Jurkat, Clone E6-1 (cell line): ENCODE measurements at regions not wholly inside any gene's neighbourhood (a gene's known extent, or its start where the extent isn't known, plus 50 kb on each side); places are given as distances from the start of the nearest gene placed in this dataset.

Source experiments
- DNase-seq: peaks from one replicate; pipeline ENCODE4 v3.0.0-alpha.2; 2011; ENCODE audit warnings: low read depth, low spot score
- H3K4me3 ChIP-seq: 2 replicates; pipeline ENCODE4 v1.5.1; 2011; ENCODE audit warnings: mild to moderate bottlenecking, low read length, control low read depth, moderate library complexity

- H3K4me3 ChIP-seq: no peak overlapping the region
- no peak for DNase-seq
Measured at GRCh38 chr3:161946443-161946960, 449.9 kb downstream of the OTOL1 start.

- no peak overlapping the region for H3K4me3 ChIP-seq
Measured at GRCh38 chr3:161950318-161950868, 453.8 kb downstream of the OTOL1 start.

GRCh38 chr3:161957467-161957866 is 460.9 kb downstream of the OTOL1 start:
- H3K4me3 ChIP-seq: no peak overlapping the region
- no peak for DNase-seq

More at GRCh38 chr3:161950318-161950868, 453.8 kb downstream of the OTOL1 start:
- DNase-seq: no peak

GRCh38 chr3:161964857-161965256 is 468.2 kb downstream of the OTOL1 start:
- H3K4me3 ChIP-seq: no peak overlapping the region
- DNase-seq: no peak

- H3K4me3 ChIP-seq: no peak overlapping the region
- DNase-seq: no peak
Measured at GRCh38 chr3:161969867-161970266, 473.3 kb downstream of the OTOL1 start.

- no peak overlapping the region for H3K4me3 ChIP-seq
- DNase-seq: no peak
Measured at GRCh38 chr3:161975201-161975600, 478.6 kb downstream of the OTOL1 start.

GRCh38 chr3:161977063-161977462 is 480.5 kb downstream of the OTOL1 start:
- no peak overlapping the region for H3K4me3 ChIP-seq
- DNase-seq: no peak

GRCh38 chr3:161977850-161978249 is 481.2 kb downstream of the OTOL1 start:
- no peak overlapping the region for H3K4me3 ChIP-seq
- no peak for DNase-seq

GRCh38 chr3:161987933-161988332 is 491.3 kb downstream of the OTOL1 start:
- DNase-seq: no peak
- no peak overlapping the region for H3K4me3 ChIP-seq

- H3K4me3 ChIP-seq: no peak overlapping the region
- no peak for DNase-seq
Measured at GRCh38 chr3:161989012-161989411, 492.4 kb downstream of the OTOL1 start.

GRCh38 chr3:161990036-161990435 is 493.4 kb downstream of the OTOL1 start:
- no peak for DNase-seq
- no peak overlapping the region for H3K4me3 ChIP-seq

- DNase-seq: no peak
Measured at GRCh38 chr3:161991901-161992540, 495.4 kb downstream of the OTOL1 start.

GRCh38 chr3:161999846-162000245 is 503.2 kb downstream of the OTOL1 start:
- no peak overlapping the region for H3K4me3 ChIP-seq
- no peak for DNase-seq

More at GRCh38 chr3:161991901-161992540, 495.4 kb downstream of the OTOL1 start:
- no peak overlapping the region for H3K4me3 ChIP-seq

GRCh38 chr3:162007722-162008121 is 511.1 kb downstream of the OTOL1 start:
- no peak for DNase-seq
- no peak overlapping the region for H3K4me3 ChIP-seq

GRCh38 chr3:162012633-162013032 is 516.0 kb downstream of the OTOL1 start:
- DNase-seq: no peak
- H3K4me3 ChIP-seq: no peak overlapping the region

GRCh38 chr3:162014284-162014683 is 517.7 kb downstream of the OTOL1 start:
- DNase-seq: no peak
- no peak overlapping the region for H3K4me3 ChIP-seq

- no peak for DNase-seq
- H3K4me3 ChIP-seq: no peak overlapping the region
Measured at GRCh38 chr3:162015856-162016255, 519.2 kb downstream of the OTOL1 start.

GRCh38 chr3:162019817-162020216 is 523.2 kb downstream of the OTOL1 start:
- DNase-seq: no peak
- no peak overlapping the region for H3K4me3 ChIP-seq

- no peak for DNase-seq
- no peak overlapping the region for H3K4me3 ChIP-seq
Measured at GRCh38 chr3:162021206-162021605, 524.6 kb downstream of the OTOL1 start.

- no peak for DNase-seq
- no peak overlapping the region for H3K4me3 ChIP-seq
Measured at GRCh38 chr3:162022911-162023310, 526.3 kb downstream of the OTOL1 start.

GRCh38 chr3:162029736-162030135 is 533.1 kb downstream of the OTOL1 start:
- no peak overlapping the region for H3K4me3 ChIP-seq
- DNase-seq: no peak
